ENCODE measurements at regions not wholly inside any gene's neighbourhood (a gene's known extent, or its start where the extent isn't known, plus 50 kb on each side); places are given as distances from the start of the nearest gene placed in this dataset.

- no peak overlapping the region for H3K4me2 ChIP-seq (ENCODE audit: control insufficient read depth, extremely low read depth, insufficient read depth, low read depth, low read length)
- no peak overlapping the region for H2AFZ ChIP-seq (ENCODE audit: control insufficient read depth, low read length)
- no peak overlapping the region for H3K9ac ChIP-seq (ENCODE audit: control insufficient read depth, extremely low read depth, insufficient read depth, low read length)
- TF ChIP-seq CTCF (optimal IDR thresholded peaks at IDR 0.05 in 1 of 3, IDR thresholded peaks at IDR 0.05 in 1 of 3, conservative IDR thresholded peaks at IDR 0.05 in 1 of 3; ENCODE audit: extremely low read depth in 1 of 3, insufficient read depth in 2 of 3, low read length in 3 of 3) (no peak), EZH2 (IDR thresholded peaks at IDR 0.05; ENCODE audit: low read length) (no peak)
- H3K4me3 ChIP-seq (ENCODE audit: control insufficient read depth in 2 of 3, extremely low read depth in 1 of 3, insufficient read depth in 2 of 3, low read depth in 1 of 3, low read length in 3 of 3), result no peak overlapping the region
- DNase-seq (ENCODE audit: low read depth, low spot score) (no peak), FAIRE-seq (no peak)
- no peaks in the 10 kb centered on the region for H3K4me1 ChIP-seq (ENCODE audit: control insufficient read depth, extremely low read depth, insufficient read depth, low read length)
- no peaks in the 10 kb centered on the region for H3K27me3 ChIP-seq (ENCODE audit: control insufficient read depth, extremely low read depth, insufficient read depth, low read length)
- no peaks in the 10 kb centered on the region for H3K79me2 ChIP-seq (ENCODE audit: control insufficient read depth, insufficient read depth, low read length)
- no peaks in the 10 kb centered on the region for H4K20me1 ChIP-seq (ENCODE audit: control insufficient read depth, extremely low read depth, insufficient read depth, low read length)
- no peaks in the 10 kb centered on the region for H3K36me3 ChIP-seq (ENCODE audit: control insufficient read depth in 2 of 2, extremely low read depth in 1 of 2, insufficient read depth in 2 of 2, low read length in 2 of 2)
- dilution Hi-C loops (cut with MboI; ENCODE audit: extremely low pct_ligation_motif_present, low sequenced_read_pairs), result no loop called here
- H3K9me1 ChIP-seq (ENCODE audit: control insufficient read depth, extremely low read depth, insufficient read depth, low read length), result no peaks in the 10 kb centered on the region
- no peak overlapping the region for H3K27ac ChIP-seq (ENCODE audit: control insufficient read depth, insufficient read depth, low read length)
- no peaks in the 10 kb centered on the region for H3K9me3 ChIP-seq (ENCODE audit: control insufficient read depth, low read depth, low read length)
These were observed 223.8 kb downstream of the HAO1 start for GRCh38 chr20:7716286-7716972.

GRCh38 chr20:7722564-7722963, 217.7 kb downstream of the HAO1 start:
- dilution Hi-C loops (cut with MboI; ENCODE audit: extremely low pct_ligation_motif_present, low sequenced_read_pairs), result no loop called here
- DNase-seq (ENCODE audit: low read depth, low spot score) (no peak), FAIRE-seq (no peak)
- no peaks in the 10 kb centered on the region for H3K79me2 ChIP-seq (ENCODE audit: control insufficient read depth, insufficient read depth, low read length)
- no peaks in the 10 kb centered on the region for H3K27me3 ChIP-seq (ENCODE audit: control insufficient read depth, extremely low read depth, insufficient read depth, low read length)
- no peaks in the 10 kb centered on the region for H3K9me1 ChIP-seq (ENCODE audit: control insufficient read depth, extremely low read depth, insufficient read depth, low read length)
- no peaks in the 10 kb centered on the region for H3K4me1 ChIP-seq (ENCODE audit: control insufficient read depth, extremely low read depth, insufficient read depth, low read length)
- no peaks in the 10 kb centered on the region for H3K9me3 ChIP-seq (ENCODE audit: control insufficient read depth, low read depth, low read length)
- H4K20me1 ChIP-seq (ENCODE audit: control insufficient read depth, extremely low read depth, insufficient read depth, low read length), result no peaks in the 10 kb centered on the region
- H3K4me3 ChIP-seq (ENCODE audit: control insufficient read depth in 2 of 3, extremely low read depth in 1 of 3, insufficient read depth in 2 of 3, low read depth in 1 of 3, low read length in 3 of 3), result no peak overlapping the region
- TF ChIP-seq CTCF (optimal IDR thresholded peaks at IDR 0.05 in 1 of 3, IDR thresholded peaks at IDR 0.05 in 1 of 3, conservative IDR thresholded peaks at IDR 0.05 in 1 of 3; ENCODE audit: extremely low read depth in 1 of 3, insufficient read depth in 2 of 3, low read length in 3 of 3), result no peak
- TF ChIP-seq EZH2 (IDR thresholded peaks at IDR 0.05; ENCODE audit: low read length), result no peak
- H3K9ac ChIP-seq (ENCODE audit: control insufficient read depth, extremely low read depth, insufficient read depth, low read length), result no peak overlapping the region
- no peak overlapping the region for H3K4me2 ChIP-seq (ENCODE audit: control insufficient read depth, extremely low read depth, insufficient read depth, low read depth, low read length)
- no peak overlapping the region for H3K27ac ChIP-seq (ENCODE audit: control insufficient read depth, insufficient read depth, low read length)
- H2AFZ ChIP-seq (ENCODE audit: control insufficient read depth, low read length), result no peak overlapping the region
- no peaks in the 10 kb centered on the region for H3K36me3 ChIP-seq (ENCODE audit: control insufficient read depth in 2 of 2, extremely low read depth in 1 of 2, insufficient read depth in 2 of 2, low read length in 2 of 2)

Measured in keratinocyte (primary cell).